T-helper 17 cell (primary cell): ENCODE measurements at regions not wholly inside any gene's neighbourhood (a gene's known extent, or its start where the extent isn't known, plus 50 kb on each side); places are given as distances from the start of the nearest gene placed in this dataset.

ENCODE experiments used
- ATAC-seq: fragments of 150-1000 bp; cut with Tn5 transposase; 2 replicates; pipeline ENCODE4 v1.10.0; 2021; ENCODE audit warnings: mild to moderate bottlenecking, moderate library complexity
- DNase-seq, 3 donors: peaks; one replicate each; pipeline versions ENCODE4 v3.0.0 to v3.0.0-alpha.2; 2020 to 2021
- H3K9me3 ChIP-seq: one replicate; pipeline ENCODE4 v1.7.0; 2013; ENCODE audit warnings: low read length, mild to moderate bottlenecking; ENCODE audit not compliant: control insufficient read depth, poor library complexity, severe bottlenecking
- H3K27ac Mint-ChIP-seq: one replicate; pipeline ENCODE4 v1.8.0; 2022; ENCODE audit warnings: mild to moderate bottlenecking, moderate library complexity, mixed read lengths
- H3K27me3 Mint-ChIP-seq: one replicate; pipeline ENCODE4 v1.8.0; 2022; ENCODE audit warnings: mixed read lengths
- H3K36me3 Mint-ChIP-seq: one replicate; pipeline ENCODE4 v1.8.0; 2022; ENCODE audit warnings: low read depth, mixed read lengths
- H3K4me1 Mint-ChIP-seq: one replicate; pipeline ENCODE4 v1.8.0; 2022; ENCODE audit warnings: mild to moderate bottlenecking, mixed read lengths
- H3K4me3 Mint-ChIP-seq: one replicate; pipeline ENCODE4 v1.8.0; 2022; ENCODE audit warnings: mild to moderate bottlenecking, moderate library complexity, mixed read lengths

- H3K27me3 Mint-ChIP-seq: no peaks in the 10 kb centered on the region
- no peaks in the 10 kb centered on the region for H3K4me1 Mint-ChIP-seq
- ATAC-seq: no peak
- H3K9me3 ChIP-seq: no peaks in the 10 kb centered on the region
- DNase-seq: no peak
- H3K27ac Mint-ChIP-seq: no peak overlapping the region
- H3K36me3 Mint-ChIP-seq: no peaks in the 10 kb centered on the region
- no peak overlapping the region for H3K4me3 Mint-ChIP-seq
Measured at GRCh38 chr16:64784635-64785034, 337.2 kb downstream of the CDH11 start.

- ATAC-seq: no peak
- no peak for DNase-seq
- no peak overlapping the region for H3K27ac Mint-ChIP-seq
- H3K27me3 Mint-ChIP-seq: no peaks in the 10 kb centered on the region
- H3K4me3 Mint-ChIP-seq: no peak overlapping the region
- no peaks in the 10 kb centered on the region for H3K36me3 Mint-ChIP-seq
- no peaks in the 10 kb centered on the region for H3K9me3 ChIP-seq
- H3K4me1 Mint-ChIP-seq: no peaks in the 10 kb centered on the region
Measured at GRCh38 chr16:64782484-64782883, 339.4 kb downstream of the CDH11 start.

- H3K27ac Mint-ChIP-seq: no peak overlapping the region
- ATAC-seq (no peak), DNase-seq (no peak)
- no peaks in the 10 kb centered on the region for H3K4me1 Mint-ChIP-seq
- H3K27me3 Mint-ChIP-seq: no peaks in the 10 kb centered on the region
- no peaks in the 10 kb centered on the region for H3K9me3 ChIP-seq
- no peaks in the 10 kb centered on the region for H3K36me3 Mint-ChIP-seq
- no peak overlapping the region for H3K4me3 Mint-ChIP-seq
Measured at GRCh38 chr16:64780445-64780844, 341.4 kb downstream of the CDH11 start.

GRCh38 chr16:64778777-64779176 is 343.1 kb downstream of the CDH11 start:
- ATAC-seq: no peak
- Mint-ChIP-seq H3K4me3 (no peak overlapping the region), H3K4me1 (no peaks in the 10 kb centered on the region)

GRCh38 chr16:64773638-64774037 is 348.2 kb downstream of the CDH11 start:
- no peaks in the 10 kb centered on the region for H3K36me3 Mint-ChIP-seq
- H3K27ac Mint-ChIP-seq: no peak overlapping the region
- H3K9me3 ChIP-seq: no peaks in the 10 kb centered on the region
- ATAC-seq (no peak), DNase-seq (no peak)
- H3K4me3 Mint-ChIP-seq: no peak overlapping the region
- H3K27me3 Mint-ChIP-seq: no peaks in the 10 kb centered on the region
- no peaks in the 10 kb centered on the region for H3K4me1 Mint-ChIP-seq

More at GRCh38 chr16:64778777-64779176, 343.1 kb downstream of the CDH11 start:
- no peaks in the 10 kb centered on the region for H3K27me3 Mint-ChIP-seq
- no peak for DNase-seq
- H3K27ac Mint-ChIP-seq: no peak overlapping the region
- no peaks in the 10 kb centered on the region for H3K9me3 ChIP-seq
- H3K36me3 Mint-ChIP-seq: no peaks in the 10 kb centered on the region

- no peaks in the 10 kb centered on the region for H3K36me3 Mint-ChIP-seq
- H3K4me3 Mint-ChIP-seq: no peak overlapping the region
- no peaks in the 10 kb centered on the region for H3K9me3 ChIP-seq
- DNase-seq (no peak), ATAC-seq (no peak)
- no peak overlapping the region for H3K27ac Mint-ChIP-seq
- no peaks in the 10 kb centered on the region for H3K4me1 Mint-ChIP-seq
- H3K27me3 Mint-ChIP-seq: no peaks in the 10 kb centered on the region
Measured at GRCh38 chr16:64773184-64773583, 348.7 kb downstream of the CDH11 start.

GRCh38 chr16:64771273-64771672 is 350.6 kb downstream of the CDH11 start:
- H3K4me1 Mint-ChIP-seq: no peaks in the 10 kb centered on the region
- DNase-seq (no peak), ATAC-seq (no peak)
- no peaks in the 10 kb centered on the region for H3K27me3 Mint-ChIP-seq
- H3K4me3 Mint-ChIP-seq: no peak overlapping the region
- H3K36me3 Mint-ChIP-seq: no peaks in the 10 kb centered on the region
- H3K9me3 ChIP-seq: no peaks in the 10 kb centered on the region
- H3K27ac Mint-ChIP-seq: no peak overlapping the region

GRCh38 chr16:64762211-64762610 is 359.7 kb downstream of the CDH11 start:
- no peaks in the 10 kb centered on the region for H3K4me1 Mint-ChIP-seq
- no peaks in the 10 kb centered on the region for H3K9me3 ChIP-seq
- H3K36me3 Mint-ChIP-seq: no peaks in the 10 kb centered on the region
- H3K27ac Mint-ChIP-seq: no peak overlapping the region
- H3K4me3 Mint-ChIP-seq: no peak overlapping the region
- DNase-seq (no peak), ATAC-seq (no peak)
- H3K27me3 Mint-ChIP-seq: no peaks in the 10 kb centered on the region

GRCh38 chr16:64754279-64754678 is 367.6 kb downstream of the CDH11 start:
- no peak for ATAC-seq
- Mint-ChIP-seq H3K4me1 (no peaks in the 10 kb centered on the region), H3K27ac (no peak overlapping the region), H3K27me3 (no peaks in the 10 kb centered on the region), H3K4me3 (no peak overlapping the region), H3K36me3 (no peaks in the 10 kb centered on the region)
- H3K9me3 ChIP-seq: no peaks in the 10 kb centered on the region
- no peak for DNase-seq

- no peak overlapping the region for H3K27ac Mint-ChIP-seq
- H3K4me3 Mint-ChIP-seq: no peak overlapping the region
- H3K36me3 Mint-ChIP-seq: no peaks in the 10 kb centered on the region
- no peaks in the 10 kb centered on the region for H3K27me3 Mint-ChIP-seq
- no peak for DNase-seq
- no peak for ATAC-seq
- H3K4me1 Mint-ChIP-seq: no peaks in the 10 kb centered on the region
- H3K9me3 ChIP-seq: no peaks in the 10 kb centered on the region
Measured at GRCh38 chr16:64751906-64752305, 370.0 kb downstream of the CDH11 start.

GRCh38 chr16:64749346-64749745 is 372.5 kb downstream of the CDH11 start:
- DNase-seq: no peak
- no peaks in the 10 kb centered on the region for H3K9me3 ChIP-seq
- no peaks in the 10 kb centered on the region for H3K36me3 Mint-ChIP-seq
- H3K4me1 Mint-ChIP-seq: no peaks in the 10 kb centered on the region
- no peaks in the 10 kb centered on the region for H3K27me3 Mint-ChIP-seq
- no peak overlapping the region for H3K27ac Mint-ChIP-seq
- H3K4me3 Mint-ChIP-seq: no peak overlapping the region
- ATAC-seq: no peak

- ATAC-seq: no peak
- H3K27ac Mint-ChIP-seq: no peak overlapping the region
- H3K36me3 Mint-ChIP-seq: no peaks in the 10 kb centered on the region
- no peak overlapping the region for H3K4me3 Mint-ChIP-seq
- DNase-seq: no peak
- H3K9me3 ChIP-seq: no peaks in the 10 kb centered on the region
- no peaks in the 10 kb centered on the region for H3K27me3 Mint-ChIP-seq
- no peaks in the 10 kb centered on the region for H3K4me1 Mint-ChIP-seq
Measured at GRCh38 chr16:64745258-64745930, 376.5 kb downstream of the CDH11 start.

- no peak overlapping the region for H3K27ac Mint-ChIP-seq
- DNase-seq (no peak), ATAC-seq (no peak)
- no peaks in the 10 kb centered on the region for H3K4me1 Mint-ChIP-seq
- no peaks in the 10 kb centered on the region for H3K36me3 Mint-ChIP-seq
- no peaks in the 10 kb centered on the region for H3K9me3 ChIP-seq
- H3K27me3 Mint-ChIP-seq: no peaks in the 10 kb centered on the region
- H3K4me3 Mint-ChIP-seq: no peak overlapping the region
Measured at GRCh38 chr16:64742455-64743223, 379.2 kb downstream of the CDH11 start.

GRCh38 chr16:64740261-64740660 is 381.6 kb downstream of the CDH11 start:
- H3K9me3 ChIP-seq: no peaks in the 10 kb centered on the region
- no peak overlapping the region for H3K27ac Mint-ChIP-seq
- H3K36me3 Mint-ChIP-seq: no peaks in the 10 kb centered on the region
- no peak overlapping the region for H3K4me3 Mint-ChIP-seq
- ATAC-seq (no peak), DNase-seq (no peak)
- H3K27me3 Mint-ChIP-seq: no peaks in the 10 kb centered on the region
- H3K4me1 Mint-ChIP-seq: no peaks in the 10 kb centered on the region
